Thyroid gland (tissue), 4 donors: ENCODE measurements at regions not wholly inside any gene's neighbourhood (a gene's known extent, or its start where the extent isn't known, plus 50 kb on each side); places are given as distances from the start of the nearest gene placed in this dataset.

ENCODE experiments used
- DNase-seq, 2 donors: peaks; one replicate each; pipeline ENCODE4 v3.0.0-alpha.2; 2019
- H3K27ac ChIP-seq, 3 donors: fragments of 200-600 bp; sonication (generic); 1 replicate in 2 of 3; 2 replicates in 1 of 3; pipeline ENCODE4 v1.5.1; 2016 to 2019; ENCODE audit warnings: mild to moderate bottlenecking in 1 of 3, moderate library complexity in 1 of 3
- H3K27me3 ChIP-seq: fragments of 200-600 bp; sonication (generic); one replicate; pipeline ENCODE4 v1.5.1; 2019
- H3K36me3 ChIP-seq, 2 donors: fragments of 200-600 bp; sonication (generic); one replicate each; pipeline ENCODE4 v1.5.1; 2016 to 2019
- H3K4me1 ChIP-seq, 2 donors: fragments of 200-600 bp; sonication (generic); one replicate each; pipeline ENCODE4 v1.5.1; 2017 to 2019
- H3K4me3 ChIP-seq, 3 donors: fragments of 200-600 bp; sonication (generic); replicated peaks in 1 of 3; 1 replicate in 2 of 3; 2 replicates in 1 of 3; pipeline ENCODE4 v1.5.1; 2016; ENCODE audit warnings: mild to moderate bottlenecking in 1 of 3
- H3K9me3 ChIP-seq: fragments of 200-600 bp; sonication (generic); one replicate; pipeline ENCODE4 v1.5.1; 2017
- POLR2A ChIP-seq, 2 donors: fragments of 450-650 bp; IDR thresholded peaks; one replicate each; pipeline ENCODE4 v1.6.1; 2017; ENCODE audit warnings: antibody characterized with exemption in 2 of 2, mild to moderate bottlenecking in 2 of 2, moderate library complexity in 1 of 2
- WGBS, 2 donors: methylation state at CpG; one replicate each; pipeline ENCODE4 v1.1.5; 2017; 5-methylcytosine and 5-hydroxymethylcytosine counted together
- intact Hi-C: fragments of 100-400 bp; cut with DNase I; formaldehyde crosslinking; loops from one replicate; pipeline ENCODE4 v1.15.1; 2023
- TF ChIP-seq, protein P1 (sequence below), 6 experiments: fragments of 200-600 bp in 3 of 6; fragments of 450-650 bp in 3 of 6; sonication (generic) in 3 of 6; IDR thresholded peaks; one replicate each; pipeline ENCODE4 v1.5.1; 2016 to 2019; ENCODE audit warnings: antibody characterized with exemption in 6 of 6, mild to moderate bottlenecking in 2 of 6, inconsistent platforms in 1 of 6, moderate library complexity in 1 of 6

DNA sequence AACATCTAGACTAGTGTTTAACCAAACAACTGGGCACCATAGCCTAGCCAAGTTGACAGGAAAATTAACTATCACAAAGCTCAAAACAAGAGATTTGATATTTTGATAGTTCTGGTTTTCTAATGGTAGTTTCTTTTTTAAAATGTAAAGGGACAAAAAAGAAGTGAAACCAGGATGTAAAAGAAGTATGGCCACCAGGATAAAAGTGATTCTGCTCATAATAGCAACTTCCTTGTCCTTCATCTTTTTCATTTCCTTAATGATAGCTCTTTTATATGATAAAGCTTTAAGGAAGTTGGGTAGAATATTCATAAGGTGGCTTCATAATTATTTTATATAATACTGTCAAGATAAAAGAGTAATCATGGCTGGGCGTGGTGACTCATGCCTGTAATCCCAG is 139.1 kb downstream of the BASP1 start:
- TF ChIP-seq, protein P1, sequence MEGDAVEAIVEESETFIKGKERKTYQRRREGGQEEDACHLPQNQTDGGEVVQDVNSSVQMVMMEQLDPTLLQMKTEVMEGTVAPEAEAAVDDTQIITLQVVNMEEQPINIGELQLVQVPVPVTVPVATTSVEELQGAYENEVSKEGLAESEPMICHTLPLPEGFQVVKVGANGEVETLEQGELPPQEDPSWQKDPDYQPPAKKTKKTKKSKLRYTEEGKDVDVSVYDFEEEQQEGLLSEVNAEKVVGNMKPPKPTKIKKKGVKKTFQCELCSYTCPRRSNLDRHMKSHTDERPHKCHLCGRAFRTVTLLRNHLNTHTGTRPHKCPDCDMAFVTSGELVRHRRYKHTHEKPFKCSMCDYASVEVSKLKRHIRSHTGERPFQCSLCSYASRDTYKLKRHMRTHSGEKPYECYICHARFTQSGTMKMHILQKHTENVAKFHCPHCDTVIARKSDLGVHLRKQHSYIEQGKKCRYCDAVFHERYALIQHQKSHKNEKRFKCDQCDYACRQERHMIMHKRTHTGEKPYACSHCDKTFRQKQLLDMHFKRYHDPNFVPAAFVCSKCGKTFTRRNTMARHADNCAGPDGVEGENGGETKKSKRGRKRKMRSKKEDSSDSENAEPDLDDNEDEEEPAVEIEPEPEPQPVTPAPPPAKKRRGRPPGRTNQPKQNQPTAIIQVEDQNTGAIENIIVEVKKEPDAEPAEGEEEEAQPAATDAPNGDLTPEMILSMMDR (IDR thresholded peaks at IDR 0.05), result no peak
- H3K36me3 ChIP-seq, result no peaks in the 10 kb centered on the region
- intact Hi-C loops, result no loop called here
- WGBS, 2 donors, result 81 to 88% methylated on average over 1 of the region's 1 CpG
- DNase-seq, result no peak
- no peaks in the 10 kb centered on the region for H3K27me3 ChIP-seq
- H3K9me3 ChIP-seq, result no peaks in the 10 kb centered on the region
- H3K27ac ChIP-seq, result no peak overlapping the region
- no peak overlapping the region for H3K4me3 ChIP-seq
- H3K4me1 ChIP-seq, result no peaks in the 10 kb centered on the region

DNA sequence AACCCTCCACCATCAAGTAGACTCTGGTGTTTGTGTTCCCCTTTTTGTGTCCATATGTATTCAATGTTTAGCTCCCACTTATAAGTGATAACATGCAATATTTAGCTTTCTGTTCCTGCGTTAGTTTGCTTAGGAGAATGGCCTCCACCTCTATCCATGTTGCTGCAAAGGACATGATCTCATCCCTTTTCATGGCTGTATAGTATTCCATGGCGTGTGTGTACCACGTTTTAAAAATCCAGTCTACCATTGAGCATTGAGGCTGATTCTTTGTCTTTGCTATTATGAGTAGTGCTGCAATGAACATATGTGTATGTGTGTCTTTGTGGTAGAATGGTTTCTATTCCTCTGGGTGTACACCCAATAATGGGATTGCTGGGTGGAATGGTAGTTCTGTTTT is 140.1 kb downstream of the BASP1 start:
- no peak overlapping the region for H3K27ac ChIP-seq
- TF ChIP-seq, protein P1 (IDR thresholded peaks at IDR 0.05), result no peak
- TF ChIP-seq POLR2A (IDR thresholded peaks at IDR 0.05), result no peak
- intact Hi-C loops, result no loop called here
- no peaks in the 10 kb centered on the region for H3K36me3 ChIP-seq
- no peaks in the 10 kb centered on the region for H3K4me1 ChIP-seq
- H3K27me3 ChIP-seq, result no peaks in the 10 kb centered on the region
- no peak overlapping the region for H3K4me3 ChIP-seq
- no peak for DNase-seq
- 86 to 97% methylated on average over 3 of the region's 3 CpGs for WGBS, 2 donors
- H3K9me3 ChIP-seq, result no peaks in the 10 kb centered on the region

DNA sequence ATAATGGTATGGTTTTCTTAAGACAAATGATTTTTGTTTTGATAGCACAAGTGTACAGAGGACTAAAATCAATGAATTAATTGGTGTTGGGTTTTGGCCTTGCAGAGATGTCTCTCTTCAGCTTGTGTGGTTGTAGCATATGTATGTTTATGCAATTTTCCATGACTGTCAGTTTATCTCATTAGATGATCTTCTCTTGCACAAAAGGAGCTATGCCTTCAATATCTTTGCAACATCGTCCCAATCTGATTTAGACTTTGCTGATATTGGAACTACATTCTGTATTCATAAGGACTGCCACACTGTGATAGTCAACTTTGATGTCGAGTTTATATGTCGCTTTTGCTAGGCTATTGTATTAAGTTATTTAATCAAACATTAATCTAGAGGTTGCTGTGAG is 140.0 kb upstream of the TAF11L2 start:
- no peak overlapping the region for H3K4me3 ChIP-seq
- intact Hi-C loops, result no loop called here
- H3K27ac ChIP-seq, result no peak overlapping the region
- no peak for TF ChIP-seq POLR2A (IDR thresholded peaks at IDR 0.05)
- TF ChIP-seq, protein P1 (IDR thresholded peaks at IDR 0.05), result no peak
- no peaks in the 10 kb centered on the region for H3K36me3 ChIP-seq
- no peaks in the 10 kb centered on the region for H3K4me1 ChIP-seq
- H3K27me3 ChIP-seq, result no peaks in the 10 kb centered on the region
- no peak for DNase-seq
- 92 to 96% methylated on average over 3 of the region's 3 CpGs for WGBS, 2 donors
- H3K9me3 ChIP-seq, result no peaks in the 10 kb centered on the region

DNA sequence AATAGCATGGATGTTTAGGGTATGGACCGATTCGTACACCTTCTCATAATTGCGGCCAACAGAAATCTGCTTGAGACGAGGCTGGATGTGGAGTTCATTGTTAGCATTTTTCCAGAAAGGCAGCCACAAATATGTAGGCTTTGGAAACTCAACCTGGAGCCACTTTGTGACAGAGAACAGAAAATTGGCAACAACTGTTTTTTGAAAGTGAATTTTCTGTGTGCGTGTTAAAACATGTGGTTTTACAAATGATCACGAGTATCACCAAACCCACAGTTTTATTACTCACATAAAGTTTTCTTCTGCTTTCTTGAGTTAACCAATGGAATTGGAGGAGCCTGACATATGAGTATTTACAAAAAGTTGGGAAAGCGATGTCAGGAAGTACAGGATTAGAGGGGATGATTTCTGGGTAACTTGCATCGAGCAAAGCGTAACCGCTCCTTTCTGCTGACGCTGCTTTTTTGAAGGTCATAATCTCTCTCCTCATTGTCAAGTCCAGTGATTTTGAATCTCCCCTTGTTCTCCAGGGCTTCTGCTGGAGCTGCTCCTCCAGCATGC is 138.5 kb upstream of the TAF11L2 start:
- Histone ChIP-seq H3K9me3 (no peaks in the 10 kb centered on the region), H3K4me1 (no peaks in the 10 kb centered on the region), H3K27ac (no peak overlapping the region), H3K36me3 (no peaks in the 10 kb centered on the region), H3K4me3 (no peak overlapping the region), H3K27me3 (no peaks in the 10 kb centered on the region)
- intact Hi-C loops, result no loop called here
- WGBS, 2 donors, result 73 to 86% methylated on average over 11 of the region's 11 CpGs
- DNase-seq, result no peak
- TF ChIP-seq, protein P1 (IDR thresholded peaks at IDR 0.05), result no peak
- TF ChIP-seq POLR2A (IDR thresholded peaks at IDR 0.05), result no peak

DNA sequence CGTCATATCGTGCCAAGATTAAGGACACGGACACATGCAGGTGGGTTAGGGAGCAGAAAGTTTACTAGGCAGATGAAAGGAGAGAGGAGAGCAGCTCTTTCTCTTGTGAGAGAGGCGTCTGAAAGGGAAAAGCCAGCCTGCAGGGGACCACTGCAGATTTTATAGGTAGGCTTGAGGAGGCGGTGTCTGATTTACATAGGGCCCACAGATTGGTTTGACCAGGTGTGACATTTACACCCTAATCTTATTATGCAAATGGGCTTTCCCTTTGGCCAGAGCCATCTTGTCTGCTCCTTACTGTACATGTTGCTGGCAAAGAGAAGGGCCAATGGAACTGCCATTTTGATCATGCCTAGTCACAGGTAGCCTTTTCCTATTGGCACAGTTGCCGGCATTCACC is 137.2 kb upstream of the TAF11L2 start:
- Histone ChIP-seq H3K4me1 (peaks cover 0 to 9% of the 10 kb centered on the region in 2 donors), H3K27ac (no peak overlapping the region), H3K36me3 (no peaks in the 10 kb centered on the region), H3K9me3 (no peaks in the 10 kb centered on the region), H3K27me3 (no peaks in the 10 kb centered on the region), H3K4me3 (no peak overlapping the region)
- TF ChIP-seq, protein P1 (IDR thresholded peaks at IDR 0.05), result no peak
- TF ChIP-seq POLR2A (IDR thresholded peaks at IDR 0.05), result no peak
- 90 to 96% methylated on average over 6 of the region's 6 CpGs for WGBS, 2 donors
- intact Hi-C loops, result no loop called here
- no peak for DNase-seq
